SK-N-SH (cell line): ENCODE measurements at regions not wholly inside any gene's neighbourhood (a gene's known extent, or its start where the extent isn't known, plus 50 kb on each side); places are given as distances from the start of the nearest gene placed in this dataset.

Source experiments
- CTCF ChIA-PET: fragments of 300-600, 350-600 bp; formaldehyde crosslinking; extraction: SDS; loops from one replicate; lab custom pipeline; 2021; lab: Yijun Ruan, JAX
- POLR2A ChIA-PET: fragments of 350-600 bp; sonication (Branson Sonifier 250); formaldehyde crosslinking; extraction: SDS; loops from one replicate; lab custom pipeline; 2020; ENCODE audit warnings: antibody characterized with exemption, inconsistent platforms; lab: Yijun Ruan, JAX
- DNase-seq: peaks from one replicate; pipeline ENCODE4 v3.0.0; 2012
- H2AFZ ChIP-seq: fragments of 200-600 bp; sonication (generic); 2 replicates; pipeline ENCODE4 v1.8.1; 2016; ENCODE audit warnings: antibody characterized with exemption, mild to moderate bottlenecking, low read depth
- H3F3A ChIP-seq: fragments of 200-600 bp; sonication (generic); replicated peaks from 2 replicates; pipeline ENCODE3; 2016; ENCODE audit warnings: antibody characterized with exemption, mild to moderate bottlenecking; ENCODE audit not compliant: insufficient read depth
- H3K27ac ChIP-seq, 2 experiments: fragments of 200-500 bp in 1 of 2; fragments of 200-600 bp in 1 of 2; sonication (Bioruptor generic) in 1 of 2; sonication (generic), shearing (Covaris generic) in 1 of 2; 2 replicates each; pipeline versions ENCODE4 v1.5.1 to v1.6.1; 2014 to 2016; ENCODE audit warnings: low read depth in 2 of 2, inconsistent platforms in 1 of 2, low read length in 1 of 2, mild to moderate bottlenecking in 1 of 2, mixed read lengths in 1 of 2
- H3K27me3 ChIP-seq: fragments of 200-600 bp; sonication (generic), shearing (Covaris generic); 2 replicates; pipeline ENCODE4 v1.6.1; 2016; ENCODE audit warnings: mixed run types; ENCODE audit not compliant: insufficient read depth
- H3K36me3 ChIP-seq, 2 experiments: fragments of 200-500 bp in 1 of 2; fragments of 200-600 bp in 1 of 2; sonication (Bioruptor generic) in 1 of 2; sonication (generic) in 1 of 2; replicated peaks in 1 of 2; 2 replicates each; pipeline versions ENCODE3 to v1.5.1; 2014 to 2016; ENCODE audit warnings: low read length in 1 of 2, mild to moderate bottlenecking in 1 of 2; ENCODE audit not compliant: insufficient read depth in 2 of 2, control insufficient read depth in 1 of 2
- H3K4me1 ChIP-seq, 2 experiments: fragments of 200-500 bp in 1 of 2; fragments of 200-600 bp in 1 of 2; sonication (Bioruptor generic) in 1 of 2; sonication (generic), shearing (Covaris generic) in 1 of 2; 2 replicates each; pipeline versions ENCODE4 v1.5.1 to v1.6.1; 2014 to 2016; ENCODE audit warnings: low read depth in 1 of 2, low read length in 1 of 2, mixed run types in 1 of 2; ENCODE audit not compliant: insufficient read depth in 2 of 2, control insufficient read depth in 1 of 2
- H3K4me2 ChIP-seq: fragments of 200-600 bp; sonication (generic), shearing (Covaris generic); 2 replicates; pipeline ENCODE4 v1.6.1; 2017; ENCODE audit warnings: mixed run types
- H3K4me3 ChIP-seq, 2 experiments: fragments of 200-500 bp in 1 of 2; fragments of 200-600 bp in 1 of 2; sonication (Bioruptor generic) in 1 of 2; sonication (generic), shearing (Covaris generic) in 1 of 2; 2 replicates each; pipeline versions ENCODE4 v1.5.1 to v1.8.1; 2014 to 2016; ENCODE audit warnings: low read depth in 2 of 2, inconsistent platforms in 1 of 2, low read length in 1 of 2, mild to moderate bottlenecking in 1 of 2, mixed read lengths in 1 of 2, moderate library complexity in 1 of 2
- H3K79me2 ChIP-seq: fragments of 200-600 bp; sonication (generic); 2 replicates; pipeline ENCODE4 v1.8.1; 2017; ENCODE audit warnings: mild to moderate bottlenecking; ENCODE audit not compliant: insufficient read depth
- H3K9ac ChIP-seq: fragments of 200-600 bp; sonication (generic); 2 replicates; pipeline ENCODE4 v1.6.1; 2017; ENCODE audit warnings: mixed run types
- H3K9me2 ChIP-seq: fragments of 200-600 bp; sonication (generic); 2 replicates; pipeline ENCODE4 v1.6.1; 2017; ENCODE audit warnings: mixed run types
- H3K9me3 ChIP-seq: fragments of 200-600 bp; sonication (generic); 2 replicates; pipeline ENCODE4 v1.6.1; 2017; ENCODE audit warnings: mixed run types, mild to moderate bottlenecking, moderate library complexity
- H4K20me1 ChIP-seq: fragments of 200-600 bp; sonication (generic); 2 replicates; pipeline ENCODE4 v1.6.1; 2017; ENCODE audit warnings: mild to moderate bottlenecking, mixed run types; ENCODE audit not compliant: insufficient read depth
- EP300 ChIP-seq, 2 experiments: IDR thresholded peaks; 2 replicates each; pipeline versions ENCODE4 v1.4.0 to v1.6.1; 2012; ENCODE audit warnings: borderline replicate concordance in 1 of 2, low read depth in 1 of 2, low read length in 1 of 2
- FOSL2 ChIP-seq: IDR thresholded peaks from 2 replicates; pipeline ENCODE4 v1.4.0; 2012; ENCODE audit warnings: low read depth, mild to moderate bottlenecking, moderate library complexity, borderline replicate concordance
- GATA2 ChIP-seq: sonication (generic); formaldehyde crosslinking; IDR thresholded peaks from 2 replicates; pipeline ENCODE4 v1.5.0; 2020; ENCODE audit warnings: mild to moderate bottlenecking, missing genetic modification reagents
- IRF3 ChIP-seq: fragments of 150-350 bp; IDR thresholded peaks from 2 replicates; pipeline ENCODE4 v1.6.1; 2016; ENCODE audit warnings: mild to moderate bottlenecking, low read depth, low read length
- MAX ChIP-seq: IDR thresholded peaks from 2 replicates; pipeline ENCODE4 v1.4.0; 2012; ENCODE audit warnings: low read depth
- MEF2A ChIP-seq: IDR thresholded peaks from 2 replicates; pipeline ENCODE4 v1.4.0; 2012; ENCODE audit warnings: low read depth, borderline replicate concordance
- NFIC ChIP-seq: IDR thresholded peaks from 2 replicates; pipeline ENCODE4 v1.4.0; 2012; ENCODE audit warnings: borderline replicate concordance
- POLR2AphosphoS5 ChIP-seq: IDR thresholded peaks from 2 replicates; pipeline ENCODE4 v1.6.1; 2012; ENCODE audit warnings: low read depth, low read length
- RAD21 ChIP-seq: IDR thresholded peaks from 2 replicates; pipeline ENCODE4 v1.6.1; 2012; ENCODE audit warnings: mild to moderate bottlenecking, low read length
- RFX5 ChIP-seq: IDR thresholded peaks from 2 replicates; pipeline ENCODE4 v1.6.1; 2012; ENCODE audit warnings: mild to moderate bottlenecking, improper control_type of control experiment, low read length
- RXRA ChIP-seq: IDR thresholded peaks from 2 replicates; pipeline ENCODE4 v1.4.0; 2012; ENCODE audit warnings: low read depth, mild to moderate bottlenecking, borderline replicate concordance
- SMC3 ChIP-seq: IDR thresholded peaks from 2 replicates; pipeline ENCODE4 v1.6.1; 2012; ENCODE audit warnings: low read depth, low read length, improper control_type of control experiment
- USF2 ChIP-seq: fragments of 150-350 bp; IDR thresholded peaks from 2 replicates; pipeline ENCODE4 v1.6.1; 2017; ENCODE audit warnings: antibody characterized with exemption, low read length, low read depth, borderline replicate concordance
- YY1 ChIP-seq: IDR thresholded peaks from 2 replicates; pipeline ENCODE4 v1.4.0; 2012; ENCODE audit warnings: low read depth, mild to moderate bottlenecking
- WGBS: methylation state at CpG from one replicate; pipeline ENCODE4 v1.1.6; 2017; ENCODE audit warnings: low lambda C conversion rate; 5-methylcytosine and 5-hydroxymethylcytosine counted together
- TF ChIP-seq, protein P1 (sequence below): fragments of 200-600 bp; sonication (generic); IDR thresholded peaks from 2 replicates; pipeline ENCODE4 v1.6.1; 2017; ENCODE audit warnings: antibody characterized with exemption, mild to moderate bottlenecking, moderate library complexity

GRCh38 chr6:131519670-131520436 is 53.2 kb upstream of the ARG1 start:
- Histone ChIP-seq H3K4me1 (no peaks in the 10 kb centered on the region), H2AFZ (no peak overlapping the region), H3F3A (no peaks in the 10 kb centered on the region), H3K4me2 (no peak overlapping the region), H3K79me2 (no peaks in the 10 kb centered on the region), H3K4me3 (no peak overlapping the region), H3K9ac (no peak overlapping the region), H3K9me2 (no peaks in the 10 kb centered on the region), H3K27me3 (no peaks in the 10 kb centered on the region), H4K20me1 (no peaks in the 10 kb centered on the region), H3K9me3 (no peaks in the 10 kb centered on the region), H3K27ac (no peak overlapping the region), H3K36me3 (no peaks in the 10 kb centered on the region)
- POLR2A ChIA-PET: no interaction called here
- DNase-seq: peak; percentile 21
- CTCF ChIA-PET: interaction anchor here (0.7 to 4.0 kb wide), 24 partner anchors 10 to 657 kb away, joined by 3 to 36 read pairs (median 4); partner anchors contain the start of gene MED23
- TF ChIP-seq IRF3 (no peak), RXRA (no peak), USF2 (no peak), SMC3 (peak; percentile 47), NFIC (no peak), FOSL2 (no peak), RFX5 (no peak), YY1 (no peak), MAX (no peak), GATA2 (CRISPR knock-in tag) (no peak), MEF2A (no peak), POLR2AphosphoS5 (no peak), EP300 (IDR thresholded peaks at IDR 0.05; ENCODE audit: borderline replicate concordance in 1 of 2, low read depth in 1 of 2, low read length in 1 of 2) (no peak), RAD21 (peak; percentile 63)
- TF ChIP-seq, protein P1, sequence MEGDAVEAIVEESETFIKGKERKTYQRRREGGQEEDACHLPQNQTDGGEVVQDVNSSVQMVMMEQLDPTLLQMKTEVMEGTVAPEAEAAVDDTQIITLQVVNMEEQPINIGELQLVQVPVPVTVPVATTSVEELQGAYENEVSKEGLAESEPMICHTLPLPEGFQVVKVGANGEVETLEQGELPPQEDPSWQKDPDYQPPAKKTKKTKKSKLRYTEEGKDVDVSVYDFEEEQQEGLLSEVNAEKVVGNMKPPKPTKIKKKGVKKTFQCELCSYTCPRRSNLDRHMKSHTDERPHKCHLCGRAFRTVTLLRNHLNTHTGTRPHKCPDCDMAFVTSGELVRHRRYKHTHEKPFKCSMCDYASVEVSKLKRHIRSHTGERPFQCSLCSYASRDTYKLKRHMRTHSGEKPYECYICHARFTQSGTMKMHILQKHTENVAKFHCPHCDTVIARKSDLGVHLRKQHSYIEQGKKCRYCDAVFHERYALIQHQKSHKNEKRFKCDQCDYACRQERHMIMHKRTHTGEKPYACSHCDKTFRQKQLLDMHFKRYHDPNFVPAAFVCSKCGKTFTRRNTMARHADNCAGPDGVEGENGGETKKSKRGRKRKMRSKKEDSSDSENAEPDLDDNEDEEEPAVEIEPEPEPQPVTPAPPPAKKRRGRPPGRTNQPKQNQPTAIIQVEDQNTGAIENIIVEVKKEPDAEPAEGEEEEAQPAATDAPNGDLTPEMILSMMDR: peak; percentile 59
- 0% methylated on average over 2 of the region's 2 CpGs for WGBS
